Activated CD4-positive, alpha-beta T cell treated with anti-CD3 and anti-CD28 coated beads, Interleukin-2, Interleukin-4, amounts not matched to agents 100 ng/mL and 50 ng/mL, durations not matched to agents 16 hours and 8 hours (primary cell): ENCODE measurements at regions not wholly inside any gene's neighbourhood (a gene's known extent, or its start where the extent isn't known, plus 50 kb on each side); places are given as distances from the start of the nearest gene placed in this dataset.

ENCODE experiments used
- DNase-seq: peaks from one replicate; pipeline ENCODE4 v3.0.0-alpha.2; 2020; ENCODE audit warnings: low spot score

DNA sequence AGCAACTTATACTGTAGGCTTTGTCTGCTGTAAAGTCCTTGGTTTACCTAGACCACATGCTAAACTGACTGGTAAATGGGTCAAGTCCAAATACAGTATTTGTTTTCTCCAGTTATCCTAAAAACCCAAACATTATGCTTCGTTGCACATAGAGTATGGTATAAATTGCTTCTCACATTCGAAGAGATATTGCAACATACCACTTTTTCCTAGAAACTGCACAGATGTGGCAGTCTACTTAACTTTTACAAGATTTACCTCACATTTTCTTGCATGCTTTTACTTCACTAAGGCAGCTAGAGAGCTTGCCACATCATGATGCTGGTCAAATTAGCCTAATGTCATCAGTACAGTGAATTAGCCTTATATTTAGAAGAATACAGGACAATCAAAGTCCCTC, 66.0 kb upstream of the SCN7A start:
- no peak for DNase-seq

DNA sequence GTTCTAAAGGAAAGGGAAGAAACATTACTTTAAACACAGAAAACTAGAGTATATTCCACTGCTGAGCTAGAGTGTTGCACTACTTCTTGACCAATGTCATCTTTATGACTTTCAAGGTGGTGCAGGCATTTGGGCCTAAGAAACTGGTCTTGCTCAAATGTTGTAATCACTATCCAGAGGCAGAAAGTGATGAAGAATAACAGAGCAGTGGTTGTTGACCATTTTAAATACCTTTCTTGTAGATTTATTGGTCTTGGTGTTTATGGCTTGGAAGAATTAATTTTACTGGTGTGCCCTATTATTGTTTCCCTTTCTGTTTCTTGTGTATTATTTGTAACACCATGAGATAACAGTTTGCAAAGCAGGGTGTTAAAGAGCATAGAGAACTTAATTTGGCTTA, 56.9 kb upstream of the SCN7A start:
- DNase-seq: no peak

DNA sequence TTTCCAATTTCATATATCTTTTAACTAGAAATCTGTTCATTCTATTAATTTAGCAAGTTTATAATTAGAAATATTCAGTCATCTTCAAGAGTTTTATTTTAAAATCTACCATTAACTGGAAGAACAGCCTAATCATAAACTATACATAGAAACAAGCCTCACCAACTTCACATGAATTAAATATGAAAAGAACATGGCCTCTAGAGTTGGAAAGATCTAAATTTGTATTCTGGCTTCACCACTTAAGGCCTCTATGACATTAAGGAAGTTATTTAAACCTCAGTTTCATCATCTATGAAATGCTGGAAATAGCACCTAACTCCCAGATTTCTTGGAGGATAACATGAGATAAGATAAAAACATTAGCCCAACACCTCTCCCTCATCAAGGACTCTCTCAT, 51.4 kb upstream of the SCN7A start:
- DNase-seq: no peak
